ENCODE measurements at regions not wholly inside any gene's neighbourhood (a gene's known extent, or its start where the extent isn't known, plus 50 kb on each side); places are given as distances from the start of the nearest gene placed in this dataset.

DNA sequence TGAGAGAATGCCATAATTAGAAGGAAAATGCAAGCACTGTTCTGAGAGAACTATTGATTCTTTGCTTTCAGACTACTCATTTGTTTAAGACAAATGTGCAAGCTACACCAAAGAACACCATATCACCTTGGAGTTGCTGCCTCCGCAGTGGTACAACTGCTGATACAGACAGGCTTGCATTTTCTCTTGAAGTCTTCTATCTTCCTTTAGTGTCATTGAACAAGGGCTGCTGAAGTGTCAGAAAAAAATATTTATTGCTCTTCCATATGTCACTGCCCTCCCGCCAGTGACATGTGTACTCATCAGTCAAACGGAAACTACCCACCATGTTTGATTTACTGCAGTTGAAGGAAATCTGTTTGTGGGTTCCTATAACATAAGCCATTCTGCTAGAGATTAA, 318.3 kb upstream of the MAGEB18 start:
- TF ChIP-seq EP300 (IDR thresholded peaks at IDR 0.05) (no peak), CTCF (IDR thresholded peaks at IDR 0.05) (no peak)

Measured in esophagus muscularis mucosa (tissue), 3 donors.